ENCODE measurements at regions not wholly inside any gene's neighbourhood (a gene's known extent, or its start where the extent isn't known, plus 50 kb on each side); places are given as distances from the start of the nearest gene placed in this dataset.

DNA sequence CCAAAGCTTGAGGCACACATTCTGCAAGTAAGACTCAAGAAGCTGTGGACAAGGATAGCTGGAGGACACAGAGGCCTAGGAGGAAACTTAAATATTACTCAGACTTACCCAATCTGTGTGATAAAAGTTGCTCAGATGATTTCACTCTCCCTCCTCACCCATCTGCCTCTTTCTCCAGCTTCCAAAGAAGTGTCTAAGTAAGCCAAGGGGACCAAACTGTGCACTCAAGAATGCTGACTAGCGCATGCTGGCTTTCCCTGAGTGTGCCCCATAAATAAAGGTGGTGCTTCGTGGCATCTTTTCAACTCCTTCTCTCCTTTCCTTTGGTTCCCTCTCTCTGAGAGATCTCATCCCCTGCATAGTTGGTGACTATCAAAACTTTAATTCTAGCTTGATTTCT lies 211.0 kb upstream of the LMCD1 start:
- BruUV-seq (replicated peaks), result no TSS peak
- Histone ChIP-seq H3K36me3 (ENCODE audit: control insufficient read depth in 2 of 2, insufficient read depth in 2 of 2, low read length in 1 of 2) (no peaks in the 10 kb centered on the region), H3K4me3 (no peak overlapping the region), H3K27ac (ENCODE audit: control insufficient read depth, insufficient read depth) (no peak overlapping the region), H3K9ac (ENCODE audit: control insufficient read depth, insufficient read depth, low read length) (no peak overlapping the region), H3K9me3 (replicated peaks; ENCODE audit: control insufficient read depth, insufficient read depth, low read length) (no peaks in the 10 kb centered on the region), H3K4me1 (ENCODE audit: control insufficient read depth, insufficient read depth, low read length) (no peaks in the 10 kb centered on the region), H4K20me1 (ENCODE audit: control insufficient read depth, insufficient read depth) (no peaks in the 10 kb centered on the region), H3K27me3 (replicated peaks in 1 of 2; ENCODE audit: control insufficient read depth in 2 of 2, insufficient read depth in 2 of 2, low read length in 1 of 2) (no peaks in the 10 kb centered on the region), H3K79me2 (ENCODE audit: control insufficient read depth, insufficient read depth, low read length) (no peaks in the 10 kb centered on the region), H2AFZ (ENCODE audit: control insufficient read depth, low read depth, low read length) (no peak overlapping the region), H3K4me2 (ENCODE audit: control insufficient read depth, insufficient read depth) (no peak overlapping the region)
- ChIA-PET POLR2A (no interaction called here), SMC1A (ENCODE audit: uncharacterized antibody, unreplicated experiment) (interaction anchor here (0.6 kb wide), 1 partner anchor 1102 kb away, joined by 3 read pairs; no protein-coding TSS in a partner anchor), RAD21 (ENCODE audit: unreplicated experiment) (no interaction called here), CTCF (interaction anchor here (0.6 to 2.5 kb wide), 2 partner anchors 11 to 805 kb away, joined by 4 to 16 read pairs; no protein-coding TSS in a partner anchor)
- no peak for DNase-seq (ENCODE audit: low read depth, low spot score)
- intact Hi-C loops (cut with micrococcal nuclease; ENCODE audit: unreplicated experiment), result no loop called here
- 0% methylated on average over 2 of the region's 2 CpGs for WGBS (ENCODE audit: insufficient coverage, insufficient replicate concordance, low lambda C conversion rate, missing lambda C conversion rate)
- in situ Hi-C loops (cut with MboI), result no loop called here
- FAIRE-seq, result no peak
- no peak for TF ChIP-seq BACH1 (IDR thresholded peaks at IDR 0.05; ENCODE audit: borderline replicate concordance)
- TF ChIP-seq, protein P1, sequence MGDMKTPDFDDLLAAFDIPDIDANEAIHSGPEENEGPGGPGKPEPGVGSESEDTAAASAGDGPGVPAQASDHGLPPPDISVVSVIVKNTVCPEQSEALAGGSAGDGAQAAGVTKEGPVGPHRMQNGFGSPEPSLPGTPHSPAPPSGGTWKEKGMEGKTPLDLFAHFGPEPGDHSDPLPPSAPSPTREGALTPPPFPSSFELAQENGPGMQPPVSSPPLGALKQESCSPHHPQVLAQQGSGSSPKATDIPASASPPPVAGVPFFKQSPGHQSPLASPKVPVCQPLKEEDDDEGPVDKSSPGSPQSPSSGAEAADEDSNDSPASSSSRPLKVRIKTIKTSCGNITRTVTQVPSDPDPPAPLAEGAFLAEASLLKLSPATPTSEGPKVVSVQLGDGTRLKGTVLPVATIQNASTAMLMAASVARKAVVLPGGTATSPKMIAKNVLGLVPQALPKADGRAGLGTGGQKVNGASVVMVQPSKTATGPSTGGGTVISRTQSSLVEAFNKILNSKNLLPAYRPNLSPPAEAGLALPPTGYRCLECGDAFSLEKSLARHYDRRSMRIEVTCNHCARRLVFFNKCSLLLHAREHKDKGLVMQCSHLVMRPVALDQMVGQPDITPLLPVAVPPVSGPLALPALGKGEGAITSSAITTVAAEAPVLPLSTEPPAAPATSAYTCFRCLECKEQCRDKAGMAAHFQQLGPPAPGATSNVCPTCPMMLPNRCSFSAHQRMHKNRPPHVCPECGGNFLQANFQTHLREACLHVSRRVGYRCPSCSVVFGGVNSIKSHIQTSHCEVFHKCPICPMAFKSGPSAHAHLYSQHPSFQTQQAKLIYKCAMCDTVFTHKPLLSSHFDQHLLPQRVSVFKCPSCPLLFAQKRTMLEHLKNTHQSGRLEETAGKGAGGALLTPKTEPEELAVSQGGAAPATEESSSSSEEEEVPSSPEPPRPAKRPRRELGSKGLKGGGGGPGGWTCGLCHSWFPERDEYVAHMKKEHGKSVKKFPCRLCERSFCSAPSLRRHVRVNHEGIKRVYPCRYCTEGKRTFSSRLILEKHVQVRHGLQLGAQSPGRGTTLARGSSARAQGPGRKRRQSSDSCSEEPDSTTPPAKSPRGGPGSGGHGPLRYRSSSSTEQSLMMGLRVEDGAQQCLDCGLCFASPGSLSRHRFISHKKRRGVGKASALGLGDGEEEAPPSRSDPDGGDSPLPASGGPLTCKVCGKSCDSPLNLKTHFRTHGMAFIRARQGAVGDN (IDR thresholded peaks at IDR 0.05), result no peak
- no peak for TF ChIP-seq NFYA (IDR thresholded peaks at IDR 0.05; ENCODE audit: borderline replicate concordance, low read depth, low read length)
- no peak for TF ChIP-seq JUNB (IDR thresholded peaks at IDR 0.05)
- TF ChIP-seq RFX5 (IDR thresholded peaks at IDR 0.05; ENCODE audit: low read depth, low read length), result no peak
- no peak for TF ChIP-seq SUZ12 (IDR thresholded peaks at IDR 0.05; ENCODE audit: unreplicated experiment)
- TF ChIP-seq CEBPB (IDR thresholded peaks at IDR 0.05; ENCODE audit: borderline replicate concordance in 1 of 2, low read depth in 2 of 2, low read length in 2 of 2), result no peak
- TF ChIP-seq MTA3 (IDR thresholded peaks at IDR 0.05; ENCODE audit: borderline replicate concordance, low read length), result no peak
- TF ChIP-seq POLR2A (IDR thresholded peaks at IDR 0.05; ENCODE audit: low read depth, low read length), result no peak
- no peak for TF ChIP-seq RCOR1 (conservative IDR thresholded peaks at IDR 0.05; ENCODE audit: low read depth, low read length)
- TF ChIP-seq, protein P2, sequence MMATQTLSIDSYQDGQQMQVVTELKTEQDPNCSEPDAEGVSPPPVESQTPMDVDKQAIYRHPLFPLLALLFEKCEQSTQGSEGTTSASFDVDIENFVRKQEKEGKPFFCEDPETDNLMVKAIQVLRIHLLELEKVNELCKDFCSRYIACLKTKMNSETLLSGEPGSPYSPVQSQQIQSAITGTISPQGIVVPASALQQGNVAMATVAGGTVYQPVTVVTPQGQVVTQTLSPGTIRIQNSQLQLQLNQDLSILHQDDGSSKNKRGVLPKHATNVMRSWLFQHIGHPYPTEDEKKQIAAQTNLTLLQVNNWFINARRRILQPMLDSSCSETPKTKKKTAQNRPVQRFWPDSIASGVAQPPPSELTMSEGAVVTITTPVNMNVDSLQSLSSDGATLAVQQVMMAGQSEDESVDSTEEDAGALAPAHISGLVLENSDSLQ (IDR thresholded peaks at IDR 0.05), result no peak
- ATAC-seq, result no peak
